ENCODE measurements at regions not wholly inside any gene's neighbourhood (a gene's known extent, or its start where the extent isn't known, plus 50 kb on each side); places are given as distances from the start of the nearest gene placed in this dataset.

- H4K8ac ChIP-seq (replicated peaks; ENCODE audit: insufficient read length, low read depth, low read length), result no peak overlapping the region
- Mint-ChIP-seq H3K36me3 (ENCODE audit: insufficient read depth in 1 of 3, low read depth in 3 of 3) (no peaks in the 10 kb centered on the region), H3K27ac (no peak overlapping the region), H3K4me3 (no peak overlapping the region), H3K27me3 (ENCODE audit: low read depth) (no peaks in the 10 kb centered on the region), H3K4me1 (no peaks in the 10 kb centered on the region), H3K9me3 (no peaks in the 10 kb centered on the region; a peak in 2 of 5 replicates)
- no peak overlapping the region for H2BK120ac ChIP-seq (ENCODE audit: low read depth, low read length, poor library complexity, severe bottlenecking)
- no peak overlapping the region for H3K23ac ChIP-seq (ENCODE audit: insufficient read length, low read depth, low read length)
- no peak overlapping the region for H2BK20ac ChIP-seq (ENCODE audit: low read depth, low read length, poor library complexity, severe bottlenecking)
- no peaks in the 10 kb centered on the region for H3K27me3 ChIP-seq (ENCODE audit: insufficient read depth, low read length)
- H2BK15ac ChIP-seq (ENCODE audit: low read depth, low read length), result no peak overlapping the region
- H3K4me1 ChIP-seq (ENCODE audit: insufficient read depth, low read length), result no peaks in the 10 kb centered on the region
- H3K4me2 ChIP-seq (ENCODE audit: insufficient read depth, insufficient read length, low read length), result no peak overlapping the region
- H4K5ac ChIP-seq (ENCODE audit: insufficient read length, low read depth, low read length), result no peak overlapping the region
- no peak overlapping the region for H3K56ac ChIP-seq (ENCODE audit: insufficient read length, low read depth, low read length)
- H3T11ph ChIP-seq (ENCODE audit: low read length), result no peak overlapping the region
- no peak overlapping the region for H2AK5ac ChIP-seq (ENCODE audit: insufficient read length, low read length)
- H3K9ac ChIP-seq (ENCODE audit: extremely low read depth, insufficient read length, low read length), result no peak overlapping the region
- no peaks in the 10 kb centered on the region for H3K79me2 ChIP-seq (ENCODE audit: insufficient read depth, low read length)
- DNase-seq, result no peak
- H3K4ac ChIP-seq (ENCODE audit: low read depth, low read length), result no peak overlapping the region
- no peaks in the 10 kb centered on the region for H4K20me1 ChIP-seq (ENCODE audit: control insufficient read depth, insufficient read depth, insufficient read length)
- no peak overlapping the region for H3K18ac ChIP-seq (ENCODE audit: insufficient read length, low read depth, low read length)
- H3K14ac ChIP-seq (ENCODE audit: insufficient read depth, low read length), result no peak overlapping the region
- no peak overlapping the region for H4K91ac ChIP-seq (ENCODE audit: insufficient read length, low read depth, low read length)
- no peak overlapping the region for H2BK5ac ChIP-seq (ENCODE audit: insufficient read length, low read length)
- no peaks in the 10 kb centered on the region for H3K9me3 ChIP-seq (ENCODE audit: control insufficient read depth, low read depth, low read length)
- no peaks in the 10 kb centered on the region for H3K23me2 ChIP-seq (ENCODE audit: insufficient read length, low read depth, low read length, poor library complexity, severe bottlenecking)
- no peak for TF ChIP-seq CTCF (conservative IDR thresholded peaks at IDR 0.05)
- no peak overlapping the region for H2BK12ac ChIP-seq (ENCODE audit: insufficient read length, low read depth, low read length)
- no CpG with 5 or more reads among the region's 4 CpGs for WGBS (ENCODE audit: extremely low coverage, insufficient read length, low lambda C conversion rate)
- H3K79me1 ChIP-seq (ENCODE audit: insufficient read depth, low read depth, low read length, poor library complexity, severe bottlenecking), result no peaks in the 10 kb centered on the region
- H3K27ac ChIP-seq (ENCODE audit: insufficient read length, low read depth, low read length), result no peak overlapping the region
- H2AFZ ChIP-seq (ENCODE audit: low read length), result no peak overlapping the region
Observed at GRCh38 chr1:60402816-60403215, 329.2 kb upstream of the C1orf87 start.
